ENCODE measurements at regions not wholly inside any gene's neighbourhood (a gene's known extent, or its start where the extent isn't known, plus 50 kb on each side); places are given as distances from the start of the nearest gene placed in this dataset.

DNA sequence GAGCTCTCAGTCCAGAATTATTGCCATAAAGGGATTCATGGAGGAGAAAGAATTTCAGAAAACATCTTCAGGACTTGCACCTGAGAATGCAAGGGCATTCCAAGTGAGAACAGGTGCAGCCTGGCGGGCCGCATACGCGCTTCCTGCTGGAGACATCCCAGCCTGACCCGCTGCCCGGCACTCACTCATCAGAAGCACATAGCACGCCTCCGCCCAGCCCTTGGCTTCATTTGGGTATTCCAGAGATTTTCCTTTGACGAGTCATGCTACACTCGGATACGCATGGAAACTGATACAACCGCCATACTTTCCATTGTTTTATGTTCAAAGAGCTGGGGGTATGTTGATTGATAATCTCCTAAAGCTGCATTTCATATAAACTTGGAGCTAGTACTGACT is 228.0 kb upstream of the ID2 start:
- TF ChIP-seq CTCF (IDR thresholded peaks at IDR 0.05) (no peak), POLR2A (IDR thresholded peaks at IDR 0.05) (no peak)
